Osteoblast (primary cell): ENCODE measurements at regions not wholly inside any gene's neighbourhood (a gene's known extent, or its start where the extent isn't known, plus 50 kb on each side); places are given as distances from the start of the nearest gene placed in this dataset.
A peak's percentile ranks its signal among the peaks of the same experiment; 100 is the strongest.
"Not testable (repeated sequence)": the region's sequence is repeated elsewhere in the genome, so short reads cannot be mapped to it uniquely, and the experiment has no call there.

Experiments
- DNase-seq: peaks from one replicate; pipeline ENCODE4 v3.0.0; 2011; ENCODE audit warnings: low spot score, mixed read lengths; ENCODE audit not compliant: insufficient read length; ENCODE audit errors: missing footprints
- H2AFZ ChIP-seq: 2 replicates; pipeline ENCODE4 v1.6.0; 2011; ENCODE audit warnings: mild to moderate bottlenecking, low read length
- H3K27ac ChIP-seq: 2 replicates; pipeline ENCODE4 v1.5.1; 2011; ENCODE audit warnings: mild to moderate bottlenecking, low read depth, low read length, moderate library complexity
- H3K27me3 ChIP-seq: 2 replicates; pipeline ENCODE4 v1.6.0; 2012; ENCODE audit warnings: mild to moderate bottlenecking, control low read depth, inconsistent platforms, low read length, moderate library complexity; ENCODE audit not compliant: insufficient read depth
- H3K36me3 ChIP-seq: 2 replicates; pipeline ENCODE4 v1.5.1; 2011; ENCODE audit warnings: mild to moderate bottlenecking, low read length, control low read depth, moderate library complexity; ENCODE audit not compliant: insufficient read depth
- H3K4me1 ChIP-seq: 2 replicates; pipeline ENCODE4 v1.5.1; 2011; ENCODE audit warnings: mild to moderate bottlenecking, low read length, control low read depth, moderate library complexity; ENCODE audit not compliant: insufficient read depth
- H3K4me2 ChIP-seq: 2 replicates; pipeline ENCODE4 v1.6.0; 2011; ENCODE audit warnings: mild to moderate bottlenecking, low read length; ENCODE audit not compliant: insufficient read depth
- H3K4me3 ChIP-seq: fragments of 200-600 bp; sonication (generic); 3 replicates; pipeline ENCODE4 v1.5.1; 2012; ENCODE audit warnings: mild to moderate bottlenecking, low read length, inconsistent platforms; ENCODE audit not compliant: insufficient read depth
- H3K79me2 ChIP-seq: 2 replicates; pipeline ENCODE4 v1.6.0; 2012; ENCODE audit warnings: mild to moderate bottlenecking, low read length, control low read depth, inconsistent platforms; ENCODE audit not compliant: insufficient read depth
- H3K9me3 ChIP-seq: 2 replicates; pipeline ENCODE4 v1.5.1; 2011; ENCODE audit warnings: low read depth, low read length, control low read depth
- H4K20me1 ChIP-seq: 2 replicates; pipeline ENCODE4 v1.6.0; 2012; ENCODE audit warnings: mild to moderate bottlenecking, low read length, control low read depth; ENCODE audit not compliant: insufficient read depth
- TF ChIP-seq, protein P1 (sequence below): IDR thresholded peaks from 2 replicates; pipeline ENCODE4 v1.5.1; 2011; ENCODE audit warnings: mild to moderate bottlenecking, low read depth, low read length, moderate library complexity; ENCODE audit errors: extremely low read depth

GRCh38 chr11:129710423-129710822 is 105.2 kb upstream of the TMEM45B start:
- H3K4me1 ChIP-seq, result no peaks in the 10 kb centered on the region
- no peaks in the 10 kb centered on the region for H3K36me3 ChIP-seq
- H4K20me1 ChIP-seq, result no peaks in the 10 kb centered on the region
- no peak overlapping the region for H3K4me2 ChIP-seq
- H3K79me2 ChIP-seq, result no peaks in the 10 kb centered on the region
- no peaks in the 10 kb centered on the region for H3K9me3 ChIP-seq
- TF ChIP-seq, protein P1, sequence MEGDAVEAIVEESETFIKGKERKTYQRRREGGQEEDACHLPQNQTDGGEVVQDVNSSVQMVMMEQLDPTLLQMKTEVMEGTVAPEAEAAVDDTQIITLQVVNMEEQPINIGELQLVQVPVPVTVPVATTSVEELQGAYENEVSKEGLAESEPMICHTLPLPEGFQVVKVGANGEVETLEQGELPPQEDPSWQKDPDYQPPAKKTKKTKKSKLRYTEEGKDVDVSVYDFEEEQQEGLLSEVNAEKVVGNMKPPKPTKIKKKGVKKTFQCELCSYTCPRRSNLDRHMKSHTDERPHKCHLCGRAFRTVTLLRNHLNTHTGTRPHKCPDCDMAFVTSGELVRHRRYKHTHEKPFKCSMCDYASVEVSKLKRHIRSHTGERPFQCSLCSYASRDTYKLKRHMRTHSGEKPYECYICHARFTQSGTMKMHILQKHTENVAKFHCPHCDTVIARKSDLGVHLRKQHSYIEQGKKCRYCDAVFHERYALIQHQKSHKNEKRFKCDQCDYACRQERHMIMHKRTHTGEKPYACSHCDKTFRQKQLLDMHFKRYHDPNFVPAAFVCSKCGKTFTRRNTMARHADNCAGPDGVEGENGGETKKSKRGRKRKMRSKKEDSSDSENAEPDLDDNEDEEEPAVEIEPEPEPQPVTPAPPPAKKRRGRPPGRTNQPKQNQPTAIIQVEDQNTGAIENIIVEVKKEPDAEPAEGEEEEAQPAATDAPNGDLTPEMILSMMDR, result no peak
- no peak overlapping the region for H3K27ac ChIP-seq
- H2AFZ ChIP-seq, result no peak overlapping the region
- H3K27me3 ChIP-seq, result peaks cover 4% of the 10 kb centered on the region
- H3K4me3 ChIP-seq, result no peak overlapping the region
- DNase-seq, result no peak

DNA sequence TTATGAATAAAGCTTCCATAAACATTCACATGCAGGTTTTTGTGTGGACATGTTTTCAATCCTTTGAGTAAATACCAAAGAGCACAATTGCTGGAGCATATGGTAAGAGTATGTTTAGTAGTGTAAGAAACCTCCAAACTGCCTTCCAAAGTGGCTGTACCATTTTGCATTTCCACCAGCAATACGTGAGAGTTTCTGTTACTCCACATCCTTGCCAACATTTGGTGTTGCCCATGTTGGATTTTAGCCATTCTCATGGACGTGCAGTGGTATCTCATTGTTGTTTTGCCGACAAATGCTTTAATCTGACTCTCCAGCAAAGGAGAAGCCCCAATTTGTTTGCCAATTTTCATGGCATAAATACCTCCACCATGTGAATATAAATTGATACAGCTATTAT is 103.9 kb upstream of the TMEM45B start:
- H3K4me3 ChIP-seq, result no peak overlapping the region
- no peaks in the 10 kb centered on the region for H3K4me1 ChIP-seq
- H3K36me3 ChIP-seq, result no peaks in the 10 kb centered on the region
- H3K4me2 ChIP-seq, result no peak overlapping the region
- TF ChIP-seq, protein P1, result no peak
- peak; percentile 73 for DNase-seq
- no peak overlapping the region for H3K27ac ChIP-seq
- no peak overlapping the region for H2AFZ ChIP-seq
- H3K27me3 ChIP-seq, result no peaks in the 10 kb centered on the region
- no peaks in the 10 kb centered on the region for H3K79me2 ChIP-seq
- no peaks in the 10 kb centered on the region for H4K20me1 ChIP-seq
- no peaks in the 10 kb centered on the region for H3K9me3 ChIP-seq

- not testable (repeated sequence) for H3K27me3 ChIP-seq, H3K4me3 ChIP-seq, H3K27ac ChIP-seq, H3K4me2 ChIP-seq, DNase-seq, H2AFZ ChIP-seq, H3K9me3 ChIP-seq, H3K79me2 ChIP-seq, H3K36me3 ChIP-seq, H4K20me1 ChIP-seq, H3K4me1 ChIP-seq
Measured at GRCh38 chr11:129712486-129713240, 103.0 kb upstream of the TMEM45B start.

GRCh38 chr11:129719037-129719436 is 96.6 kb upstream of the TMEM45B start:
- Histone ChIP-seq H3K27ac (no peak overlapping the region), H3K9me3 (no peaks in the 10 kb centered on the region), H3K79me2 (no peaks in the 10 kb centered on the region), H3K27me3 (peaks cover under 1% of the 10 kb centered on the region), H2AFZ (no peak overlapping the region), H3K4me1 (no peaks in the 10 kb centered on the region), H4K20me1 (no peaks in the 10 kb centered on the region), H3K36me3 (no peaks in the 10 kb centered on the region), H3K4me3 (no peak overlapping the region), H3K4me2 (no peak overlapping the region)
- TF ChIP-seq, protein P1, result no peak
- no peak for DNase-seq
